NB4 (cell line): ENCODE measurements at regions not wholly inside any gene's neighbourhood (a gene's known extent, or its start where the extent isn't known, plus 50 kb on each side); places are given as distances from the start of the nearest gene placed in this dataset.

Source experiments
- DNase-seq: peaks from one replicate; pipeline ENCODE4 v3.0.0; 2010; ENCODE audit warnings: low read depth
- H3K4me3 ChIP-seq: one replicate; pipeline ENCODE4 v1.5.1; 2011; ENCODE audit warnings: mild to moderate bottlenecking, low read depth, low read length, moderate library complexity
- CTCF ChIP-seq: IDR thresholded peaks from one replicate; pipeline ENCODE4 v1.5.1; 2012; ENCODE audit warnings: low read depth, low read length
- MYC ChIP-seq: IDR thresholded peaks from 2 replicates; pipeline ENCODE4 v1.6.1; 2011; ENCODE audit warnings: low read depth, low read length
- POLR2A ChIP-seq: IDR thresholded peaks from 2 replicates; pipeline ENCODE4 v1.6.1; 2011; ENCODE audit warnings: mild to moderate bottlenecking; ENCODE audit not compliant: insufficient read length; ENCODE audit errors: extremely low read depth
- TF ChIP-seq, protein P1 (sequence below): IDR thresholded peaks from 2 replicates; pipeline ENCODE4 v1.6.1; 2011; ENCODE audit warnings: low read depth, low read length

DNA sequence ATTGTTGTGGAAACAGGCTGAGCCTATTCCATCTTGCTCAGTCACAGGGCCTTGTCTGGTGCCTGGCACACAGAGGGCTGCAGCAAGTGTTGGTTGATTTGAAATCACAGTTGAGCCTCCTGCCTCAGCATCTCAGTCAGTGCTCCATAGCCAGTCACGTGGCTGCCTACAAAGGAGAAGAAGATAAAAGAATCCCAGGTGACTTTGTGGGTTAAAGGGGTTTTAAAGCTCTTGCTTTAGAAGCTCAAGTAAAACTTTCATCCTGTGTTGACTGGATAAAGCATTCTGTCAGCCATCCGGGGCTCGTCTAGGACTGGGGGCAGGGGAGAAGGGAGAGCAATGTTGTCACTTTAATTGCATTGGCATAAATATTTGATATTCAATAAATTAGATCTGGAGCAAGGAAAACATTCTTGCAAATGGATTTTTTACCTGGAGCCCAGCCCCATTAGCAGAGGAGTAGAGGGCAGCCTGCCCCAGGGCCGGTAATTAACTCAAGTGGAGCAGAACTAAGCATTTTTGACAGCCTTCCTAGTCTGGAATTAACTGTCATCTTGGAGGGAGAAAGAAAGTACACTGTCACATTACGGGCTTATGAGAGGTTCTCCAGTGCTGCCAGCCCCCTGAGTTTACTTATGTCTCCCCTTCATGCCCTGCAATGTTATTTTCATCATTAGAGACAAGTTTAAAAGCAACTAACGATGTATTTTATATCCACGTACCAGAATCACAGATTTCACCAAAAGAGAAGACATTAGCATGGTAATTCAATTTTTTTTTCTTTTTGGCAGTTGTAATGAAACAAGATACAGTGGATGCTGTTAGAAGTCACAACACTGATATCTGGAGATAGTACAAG lies 71.7 kb upstream of the GTSF1L start:
- H3K4me3 ChIP-seq: no peak overlapping the region

GRCh38 chr20:43794326-43794725 lies 67.5 kb upstream of the GTSF1L start:
- TF ChIP-seq, protein P1, sequence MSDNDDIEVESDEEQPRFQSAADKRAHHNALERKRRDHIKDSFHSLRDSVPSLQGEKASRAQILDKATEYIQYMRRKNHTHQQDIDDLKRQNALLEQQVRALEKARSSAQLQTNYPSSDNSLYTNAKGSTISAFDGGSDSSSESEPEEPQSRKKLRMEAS: no peak
- TF ChIP-seq MYC (no peak), CTCF (no peak), POLR2A (no peak)
- DNase-seq: no peak
- no peak overlapping the region for H3K4me3 ChIP-seq

More for the DNA sequence above, 71.7 kb upstream of the GTSF1L start:
- TF ChIP-seq, protein P1: no peak
- TF ChIP-seq CTCF (no peak), MYC (no peak), POLR2A (no peak)
- no peak for DNase-seq

DNA sequence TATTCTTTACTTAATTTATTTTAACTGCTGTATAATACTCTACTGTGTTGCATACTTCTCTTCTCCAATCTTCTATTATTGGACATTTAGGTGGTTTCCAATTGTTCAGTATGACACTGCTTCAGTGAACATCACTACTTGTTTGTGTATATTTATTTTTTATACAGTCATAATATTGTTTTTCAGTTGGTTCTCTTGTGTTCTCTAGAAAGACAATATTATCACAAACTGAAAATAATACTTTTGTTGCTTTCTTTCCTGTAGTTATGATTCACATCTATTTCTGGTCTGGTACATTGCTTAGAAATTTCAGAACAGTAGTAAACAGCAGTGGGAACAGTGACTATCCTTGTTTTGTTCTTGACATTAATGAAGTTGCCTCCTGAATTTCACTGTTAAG lies 62.8 kb upstream of the GTSF1L start:
- TF ChIP-seq POLR2A: no peak
- no peak for TF ChIP-seq MYC
- TF ChIP-seq, protein P1: no peak
- TF ChIP-seq CTCF: no peak
- DNase-seq: no peak
- no peak overlapping the region for H3K4me3 ChIP-seq

- no peak for DNase-seq
- H3K4me3 ChIP-seq: no peak overlapping the region
- TF ChIP-seq, protein P1: no peak
- no peak for TF ChIP-seq CTCF
- TF ChIP-seq MYC: no peak
- no peak for TF ChIP-seq POLR2A
Observed at GRCh38 chr20:43787937-43788336, 61.1 kb upstream of the GTSF1L start.

DNA sequence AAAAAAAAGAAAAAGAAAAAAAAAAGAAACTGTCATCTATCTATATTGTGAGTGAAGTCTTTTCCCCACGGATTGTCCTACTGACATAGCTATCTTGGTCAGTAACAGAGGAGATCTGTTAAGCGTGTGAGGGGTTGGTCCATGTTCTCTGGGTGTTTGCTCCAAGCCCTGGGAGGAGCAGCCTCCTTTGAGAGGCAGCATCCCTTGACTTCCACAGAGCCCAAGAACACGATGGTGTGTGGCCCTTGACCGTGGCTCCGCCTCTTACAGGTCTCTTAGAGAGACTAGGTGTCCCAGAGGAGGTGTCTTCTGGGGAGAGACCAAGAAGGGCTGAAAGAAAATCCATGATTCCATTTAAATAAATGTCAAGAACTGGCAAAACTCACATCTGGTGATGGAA lies 60.1 kb upstream of the GTSF1L start:
- DNase-seq: no peak
- no peak for TF ChIP-seq POLR2A
- TF ChIP-seq MYC: no peak
- TF ChIP-seq CTCF: no peak
- no peak overlapping the region for H3K4me3 ChIP-seq

DNA sequence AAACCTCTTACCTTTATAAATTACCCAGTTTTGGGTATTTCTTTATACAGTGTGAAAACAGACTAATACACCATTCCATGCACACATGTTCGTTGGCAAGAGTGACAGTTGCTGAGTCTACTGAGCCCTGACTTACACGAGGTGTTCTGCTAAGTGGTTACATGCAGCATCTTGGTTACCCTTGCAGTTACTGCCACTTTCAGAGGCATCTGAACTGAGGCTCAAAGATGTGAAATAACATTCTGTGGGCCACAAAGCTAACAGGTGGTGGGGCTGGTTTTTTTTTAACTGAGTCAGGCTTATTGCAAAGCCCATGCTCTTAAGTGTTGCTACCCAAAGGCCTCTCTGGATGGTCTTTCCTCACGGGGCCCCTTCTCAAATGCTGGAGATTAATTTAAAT lies 54.4 kb upstream of the GTSF1L start:
- DNase-seq: no peak
- no peak overlapping the region for H3K4me3 ChIP-seq
- TF ChIP-seq CTCF: no peak
- TF ChIP-seq, protein P1: no peak
- no peak for TF ChIP-seq POLR2A
- TF ChIP-seq MYC: no peak
